Activated CD4-positive, alpha-beta T cell treated with anti-CD3 and anti-CD28 coated beads, Interleukin-2, Interleukin-4, amounts not matched to agents 100 ng/mL and 50 ng/mL, durations not matched to agents 16 hours and 8 hours (primary cell): ENCODE measurements at regions not wholly inside any gene's neighbourhood (a gene's known extent, or its start where the extent isn't known, plus 50 kb on each side); places are given as distances from the start of the nearest gene placed in this dataset.

Experiments used
- DNase-seq: peaks from one replicate; pipeline ENCODE4 v3.0.0-alpha.2; 2020; ENCODE audit warnings: low spot score

DNA sequence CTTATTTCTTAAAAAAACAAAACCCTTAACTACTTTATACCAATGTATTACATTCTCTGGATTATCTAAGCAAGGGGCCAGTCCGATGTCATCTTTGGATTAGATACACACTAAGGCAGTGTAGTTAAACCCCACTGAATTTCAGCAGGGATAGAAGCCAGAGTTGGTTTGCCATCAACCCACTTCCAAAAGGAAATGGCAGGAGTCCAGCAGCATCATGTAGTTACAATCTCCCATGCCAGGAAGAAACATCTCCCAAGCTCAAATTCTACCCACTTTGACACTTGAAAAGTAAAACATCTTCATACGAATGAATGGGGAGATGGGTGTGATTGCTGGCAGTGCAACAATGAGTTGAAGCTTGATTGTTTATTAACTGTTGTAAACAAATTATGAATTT lies 203.5 kb upstream of the PLXNC1 start:
- no peak for DNase-seq

GRCh38 chr12:93946542-93947150 lies 201.7 kb upstream of the PLXNC1 start:
- DNase-seq: no peak

DNA sequence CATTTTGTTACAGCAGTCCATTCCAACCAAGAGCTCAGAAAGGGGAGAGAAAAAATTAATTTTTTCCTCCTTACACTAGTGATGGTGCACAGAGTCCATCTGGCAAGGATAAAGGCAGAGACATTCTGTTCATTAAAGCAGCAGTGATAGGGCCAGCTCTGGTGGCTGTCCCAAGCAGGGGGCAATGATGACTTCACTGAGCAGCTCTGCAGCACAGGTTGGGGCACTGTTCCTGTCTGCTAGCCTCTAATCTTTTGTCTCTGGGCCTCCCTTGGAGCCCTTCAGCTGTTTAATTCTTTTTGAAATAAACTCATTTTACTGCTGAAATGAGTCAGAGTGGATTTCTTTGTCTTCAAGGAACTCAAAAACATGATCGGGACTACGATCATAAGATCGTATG lies 200.9 kb upstream of the PLXNC1 start:
- no peak for DNase-seq

- no peak for DNase-seq
Measured at GRCh38 chr12:93950311-93950710, 198.1 kb upstream of the PLXNC1 start.

- no peak for DNase-seq
Measured at GRCh38 chr12:93954166-93955112, 193.9 kb upstream of the PLXNC1 start.

DNA sequence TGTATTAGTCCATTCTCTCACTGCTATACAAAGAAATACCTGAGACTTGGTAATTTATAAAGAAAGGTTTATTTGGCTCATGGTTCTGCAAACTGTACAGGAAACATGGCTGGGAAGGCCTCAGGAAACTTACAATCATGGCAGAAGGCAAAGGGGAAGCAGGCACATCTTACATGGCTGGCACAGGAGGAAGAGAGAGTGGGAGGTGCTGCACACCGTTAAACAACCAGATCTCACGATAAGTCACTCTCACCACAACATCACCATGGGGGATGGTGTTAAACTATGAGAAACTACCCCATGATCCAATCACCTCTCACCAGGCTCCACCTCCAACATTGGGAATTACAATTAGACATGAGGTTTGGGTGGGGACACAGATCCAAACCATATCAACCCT lies 191.8 kb upstream of the PLXNC1 start:
- no peak for DNase-seq

GRCh38 chr12:93957168-93957567 lies 191.2 kb upstream of the PLXNC1 start:
- DNase-seq: no peak

- DNase-seq: no peak
Measured at GRCh38 chr12:93957870-93958269, 190.5 kb upstream of the PLXNC1 start.

GRCh38 chr12:93959657-93960056 lies 188.7 kb upstream of the PLXNC1 start:
- DNase-seq: no peak

DNA sequence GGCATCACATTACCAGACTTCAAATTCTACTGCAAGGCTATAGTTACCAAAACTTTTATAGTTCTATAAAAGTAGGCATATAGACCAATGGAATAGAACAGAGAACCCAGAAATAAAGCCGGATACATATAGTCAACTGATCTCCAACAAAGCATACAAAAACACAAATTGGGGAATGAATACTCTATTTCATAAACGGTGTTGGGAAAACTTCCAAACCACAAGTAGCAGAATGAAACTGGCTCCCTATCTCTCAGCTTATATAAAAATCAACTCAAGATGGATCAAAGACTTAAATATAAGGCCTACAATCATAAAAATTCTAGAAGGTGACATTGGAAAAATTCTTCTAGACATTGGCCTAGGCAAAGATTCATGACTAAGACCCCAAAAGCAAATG lies 187.9 kb upstream of the PLXNC1 start:
- no peak for DNase-seq

GRCh38 chr12:93962336-93962735 lies 186.0 kb upstream of the PLXNC1 start:
- DNase-seq: no peak

DNA sequence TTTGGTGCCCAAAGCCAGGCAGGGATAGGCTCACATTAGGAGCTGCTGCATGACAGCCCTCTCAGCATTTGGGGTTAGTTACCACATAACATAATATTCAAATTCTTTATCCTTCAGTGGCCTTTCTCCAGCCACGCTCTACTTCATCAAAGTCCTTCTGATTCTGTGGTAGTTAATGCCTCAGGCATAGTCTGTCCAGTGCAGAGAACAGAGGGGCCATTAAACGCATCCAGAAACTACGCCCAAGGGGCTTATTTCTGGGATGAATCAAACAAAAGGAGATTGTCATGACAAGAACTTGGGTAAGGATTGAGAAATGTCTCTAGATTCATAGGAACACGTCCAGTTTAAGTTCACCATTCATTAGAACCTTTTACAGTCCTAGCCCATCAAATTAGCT lies 183.4 kb upstream of the PLXNC1 start:
- DNase-seq: no peak

DNA sequence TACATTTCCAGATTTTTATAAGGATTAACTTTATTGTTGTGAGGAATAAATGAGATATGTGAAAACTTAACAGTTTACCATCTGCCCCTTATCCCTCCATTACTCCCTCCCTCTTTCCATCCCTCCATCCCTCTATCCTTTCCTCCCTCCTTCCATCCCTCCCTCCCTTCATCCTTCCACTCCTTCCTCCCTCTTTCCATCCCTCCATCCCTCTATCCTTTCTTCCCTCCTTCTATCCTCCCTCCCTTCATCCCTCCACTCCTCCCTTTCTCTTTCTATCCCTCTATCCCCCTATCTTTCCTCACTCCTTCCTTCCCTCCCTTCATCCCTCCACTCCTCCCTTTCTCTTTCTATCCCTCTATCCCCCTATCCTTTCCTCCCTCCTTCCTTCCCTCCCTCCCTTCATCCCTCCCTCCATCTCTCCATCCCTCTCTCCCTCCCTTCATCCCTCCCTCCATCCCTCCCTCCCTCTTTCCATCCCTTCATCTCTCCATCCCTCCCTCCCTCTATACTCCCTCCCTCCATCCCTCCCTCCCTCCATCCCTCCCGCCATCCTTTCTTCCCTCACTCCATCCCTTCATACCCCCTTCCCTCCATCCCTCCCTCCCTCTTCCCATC lies 181.8 kb upstream of the PLXNC1 start:
- DNase-seq: no peak

DNA sequence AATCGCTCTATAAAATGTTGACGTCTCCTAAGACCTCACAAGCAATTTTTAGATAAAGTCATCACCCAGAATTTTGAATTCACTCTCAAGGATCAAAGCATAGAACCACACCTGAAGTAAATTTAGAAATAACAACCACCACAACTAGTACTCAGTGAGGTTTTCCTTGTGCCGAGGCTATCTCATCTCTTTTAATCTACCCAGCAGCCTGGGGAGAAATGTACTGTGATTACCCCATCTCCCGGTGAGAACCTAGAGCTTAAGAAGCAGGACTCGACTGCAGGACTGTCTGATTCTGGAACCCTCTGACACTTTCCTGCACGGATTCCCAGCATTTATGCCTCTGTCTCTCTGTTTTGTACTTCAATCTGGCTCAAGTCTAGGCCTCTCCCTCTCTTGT lies 180.9 kb upstream of the PLXNC1 start:
- DNase-seq: no peak

DNA sequence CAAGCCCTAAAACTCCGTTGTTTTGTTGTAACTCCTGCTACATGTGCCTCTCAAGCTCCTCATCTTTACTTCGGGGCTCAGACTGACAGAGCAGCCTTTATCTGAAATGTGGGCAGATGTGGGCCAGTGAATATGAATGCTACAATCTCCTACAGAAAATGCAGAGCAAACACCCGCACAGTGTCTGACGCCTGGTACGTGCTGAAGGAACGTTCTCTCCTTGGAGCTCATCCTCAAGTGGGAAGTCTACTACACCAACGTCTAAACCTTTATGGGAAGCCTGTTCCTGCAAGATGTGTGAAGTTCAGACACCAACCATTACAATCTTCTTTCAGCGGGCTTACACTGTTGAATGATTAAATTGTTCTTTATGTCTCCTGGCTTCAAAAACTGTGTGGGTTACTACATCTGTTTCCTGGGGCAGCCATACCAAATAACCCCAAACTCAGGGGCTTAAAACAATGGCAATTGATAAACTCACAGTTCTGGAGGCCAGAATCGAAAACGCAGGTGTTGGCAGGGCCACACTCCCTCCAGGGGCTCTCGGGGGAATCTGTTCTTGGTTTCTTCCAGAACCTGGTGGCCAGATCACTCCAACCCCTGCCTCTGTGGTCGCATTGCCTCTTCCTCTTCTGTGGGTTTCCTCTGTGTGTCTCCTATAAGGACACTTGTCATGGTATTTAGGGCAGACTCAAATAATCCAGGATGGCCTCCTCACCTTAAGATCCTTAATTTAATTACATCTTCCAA lies 179.7 kb upstream of the PLXNC1 start:
- no peak for DNase-seq

DNA sequence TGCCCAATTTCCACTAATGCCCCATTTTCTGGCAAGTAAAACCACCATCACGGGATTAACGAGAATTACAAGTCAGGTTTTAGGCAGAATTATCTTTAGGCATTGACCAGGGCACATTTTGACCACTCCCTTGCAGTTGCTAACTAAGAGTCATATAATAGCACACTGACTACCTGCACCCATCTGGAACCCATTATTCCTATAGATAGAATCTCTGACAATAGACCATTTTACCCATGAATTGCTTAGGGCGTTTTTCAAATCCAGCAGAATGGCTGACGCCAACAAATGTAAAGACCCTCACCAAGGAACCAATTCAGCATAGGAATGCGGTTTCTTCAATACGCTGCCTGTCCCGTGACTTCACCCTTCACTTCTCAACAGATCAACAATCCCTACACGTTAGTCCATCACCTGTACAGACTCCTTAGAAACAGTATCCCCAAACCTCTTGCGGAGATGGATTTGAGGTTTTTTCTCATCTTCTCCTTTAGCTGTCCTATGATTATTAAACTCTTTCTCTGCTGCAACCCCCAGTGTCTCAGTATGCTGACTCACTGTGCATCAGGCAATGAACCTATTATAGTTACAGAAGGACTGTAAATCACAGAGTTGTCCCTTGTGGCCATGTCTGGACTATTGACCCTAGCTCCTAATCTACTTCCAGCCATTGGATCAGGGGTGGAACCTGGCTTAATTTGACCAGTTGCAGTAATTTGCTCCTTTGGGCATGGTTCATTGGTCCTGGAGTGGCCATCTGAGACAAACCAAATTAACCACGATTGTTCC lies 177.3 kb upstream of the PLXNC1 start:
- no peak for DNase-seq

DNA sequence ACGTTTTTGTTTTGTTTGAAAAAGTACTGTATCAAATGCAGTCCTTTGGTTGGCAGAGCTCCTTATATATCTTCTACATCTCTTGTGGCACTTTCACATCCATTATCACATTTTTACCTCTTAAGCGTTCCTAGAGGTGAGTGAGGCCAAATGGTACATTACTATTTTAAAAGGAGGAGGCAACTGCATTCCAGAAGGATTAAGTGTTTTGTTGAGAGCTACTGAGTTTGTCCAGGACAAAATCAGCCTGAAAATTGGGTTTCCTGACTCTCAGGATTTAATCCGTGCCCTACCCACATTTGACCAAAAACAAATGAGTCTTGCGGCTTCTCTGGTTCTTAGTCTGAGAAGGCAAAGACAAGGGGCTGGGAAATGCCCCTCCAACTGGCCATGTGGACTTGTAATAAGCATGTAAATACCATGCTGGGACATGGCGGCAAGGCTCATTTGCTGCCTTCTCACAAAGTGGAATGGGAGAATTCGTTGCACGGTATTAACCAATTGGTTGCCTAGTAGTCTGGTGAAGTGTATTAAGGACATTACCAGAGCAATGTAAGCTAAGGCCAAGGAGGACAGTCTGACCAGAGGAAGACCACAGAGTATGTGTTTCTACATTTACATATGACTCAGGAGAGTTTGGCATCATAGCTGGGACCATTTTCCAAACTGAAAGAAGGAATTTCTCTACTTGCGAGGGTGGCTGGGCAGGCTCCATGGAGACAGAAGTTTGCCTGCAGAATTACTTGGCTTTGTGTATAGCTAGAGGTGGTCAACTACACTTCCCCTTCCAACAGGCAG lies 175.8 kb upstream of the PLXNC1 start:
- DNase-seq: no peak

DNA sequence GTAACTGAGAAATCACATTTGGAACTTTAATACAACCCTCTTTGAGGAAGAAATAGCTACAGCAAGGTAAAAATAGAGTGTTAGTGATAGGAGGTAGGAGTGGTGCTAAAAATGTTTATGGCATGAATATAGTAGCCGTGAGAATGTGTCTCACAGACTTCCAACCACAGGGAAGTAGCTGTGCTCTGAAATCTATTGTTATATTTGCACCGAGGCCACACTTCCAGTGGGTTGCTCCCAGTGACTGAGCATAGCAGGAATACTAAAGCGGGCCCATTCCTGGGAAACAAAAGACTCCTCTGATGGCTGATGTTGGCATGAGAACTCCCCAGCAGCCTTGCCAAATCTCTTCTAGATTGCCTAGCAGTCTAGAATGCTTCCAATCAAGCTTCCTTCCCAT lies 174.1 kb upstream of the PLXNC1 start:
- no peak for DNase-seq

DNA sequence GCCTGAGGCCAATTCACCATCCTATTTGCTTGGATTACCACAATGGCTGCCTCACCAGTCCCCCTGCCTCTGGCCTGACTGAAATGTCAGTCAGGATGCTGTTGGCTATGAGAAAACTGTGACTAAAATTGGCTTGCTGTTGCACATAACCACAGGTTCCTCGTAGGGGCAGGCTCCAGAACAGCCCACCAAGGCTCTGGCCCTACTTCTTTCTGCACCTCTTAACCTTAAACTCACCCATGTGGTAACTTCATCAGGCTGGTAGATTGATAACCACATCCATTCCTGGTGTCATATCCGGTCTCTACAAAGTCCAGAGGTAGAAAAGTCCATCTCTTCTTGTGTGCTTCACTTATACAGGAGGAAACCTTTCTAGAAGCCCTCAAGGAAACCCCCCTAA lies 172.4 kb upstream of the PLXNC1 start:
- DNase-seq: no peak

- no peak for DNase-seq
Measured at GRCh38 chr12:93977081-93977480, 171.3 kb upstream of the PLXNC1 start.

- no peak for DNase-seq
Measured at GRCh38 chr12:93978553-93978952, 169.8 kb upstream of the PLXNC1 start.
